HepG2 (cell line): ENCODE measurements at regions not wholly inside any gene's neighbourhood (a gene's known extent, or its start where the extent isn't known, plus 50 kb on each side); places are given as distances from the start of the nearest gene placed in this dataset.
A peak's percentile ranks its signal among the peaks of the same experiment; 100 is the strongest.

ENCODE experiments used
- ATAC-seq: fragments of 200-7000 bp; cut with Tn5 transposase; 3 replicates; pipeline ENCODE4 v1.9.1; 2020; ENCODE audit warnings: mild to moderate bottlenecking, moderate library complexity
- BruUV-seq: library from RNA; stranded (reverse); fragments of 400-500 nt; replicated peaks from 2 replicates; lab custom pipeline; 2021; lab: Mats Ljungman, UMichigan
- CTCF ChIA-PET: fragments of 300-600 bp; formaldehyde crosslinking; extraction: SDS; loops from one replicate; lab custom pipeline; 2021; ENCODE audit warnings: low total read pairs, inconsistent platforms, low intra/inter-chr PET ratio; lab: Yijun Ruan, JAX
- POLR2A ChIA-PET: fragments of 350-600 bp; sonication (Branson Sonifier 250); formaldehyde crosslinking; loops from one replicate; lab custom pipeline; 2020; ENCODE audit warnings: antibody characterized with exemption, inconsistent platforms; lab: Yijun Ruan, JAX
- DNase-seq: peaks from one replicate; pipeline ENCODE4 v3.0.0-alpha.2; 2015; ENCODE audit warnings: low spot score
- FAIRE-seq: peaks from 3 replicates; lab custom pipeline; 2011; peaks lifted over from hg19 to GRCh38; lab: Jason Lieb, UNC
- H2AFZ ChIP-seq: one replicate; pipeline ENCODE4 v1.6.1; 2011; ENCODE audit warnings: low read length, inconsistent platforms
- H3K27ac ChIP-seq: fragments of 300-600 bp; 3 replicates; pipeline ENCODE4 v1.8.0; 2011; ENCODE audit warnings: mixed run types, mild to moderate bottlenecking, mixed read lengths, low read length, inconsistent platforms; ENCODE audit not compliant: insufficient read depth; ENCODE audit errors: extremely low read length
- H3K27me3 ChIP-seq, 2 experiments: fragments of 200-600 bp in 1 of 2; 2 replicates in 1 of 2; 3 replicates in 1 of 2; pipeline versions ENCODE4 v1.6.0 to v1.8.0; 2011; ENCODE audit warnings: low read length in 2 of 2, mild to moderate bottlenecking in 2 of 2, moderate library complexity in 2 of 2, inconsistent platforms in 1 of 2; ENCODE audit not compliant: insufficient read depth in 2 of 2, control insufficient read depth in 1 of 2
- H3K36me3 ChIP-seq, 2 experiments: fragments of 200-600 bp in 1 of 2; replicated peaks in 1 of 2; 2 replicates in 1 of 2; 3 replicates in 1 of 2; pipeline versions ENCODE4 v1.5.1 to v1.8.0; 2011; ENCODE audit warnings: low read length in 2 of 2, inconsistent platforms in 1 of 2; ENCODE audit not compliant: insufficient read depth in 2 of 2, control insufficient read depth in 1 of 2
- H3K4me1 ChIP-seq: 2 replicates; pipeline ENCODE4 v1.5.1; 2012; ENCODE audit warnings: low read length, inconsistent platforms; ENCODE audit not compliant: insufficient read depth
- H3K4me2 ChIP-seq: 2 replicates; pipeline ENCODE4 v1.6.0; 2011; ENCODE audit warnings: low read depth, low read length, inconsistent platforms
- H3K4me3 ChIP-seq, 3 experiments: fragments of 200-600 bp in 1 of 3; sonication (generic), shearing (Covaris generic) in 1 of 3; replicated peaks in 1 of 3; 2 replicates each; pipeline ENCODE4 v1.5.1; 2011 to 2016; ENCODE audit warnings: low read length in 3 of 3, inconsistent platforms in 2 of 3, low read depth in 2 of 3, mild to moderate bottlenecking in 2 of 3, control low read depth in 1 of 3, mixed read lengths in 1 of 3; ENCODE audit not compliant: insufficient read depth in 1 of 3
- H3K79me2 ChIP-seq: one replicate; pipeline ENCODE4 v1.6.1; 2011; ENCODE audit warnings: low read length, inconsistent platforms; ENCODE audit not compliant: insufficient read depth
- H3K9ac ChIP-seq: 2 replicates; pipeline ENCODE4 v1.6.0; 2011; ENCODE audit warnings: mild to moderate bottlenecking, low read depth, low read length, inconsistent platforms; ENCODE audit not compliant: insufficient read depth
- H3K9me3 ChIP-seq: 2 replicates; pipeline ENCODE4 v1.5.1; 2012; ENCODE audit warnings: mild to moderate bottlenecking, low read length
- H4K20me1 ChIP-seq: 2 replicates; pipeline ENCODE4 v1.6.0; 2011; ENCODE audit warnings: inconsistent platforms, mild to moderate bottlenecking, low read length, moderate library complexity; ENCODE audit not compliant: insufficient read depth
- ARID3A ChIP-seq: IDR thresholded peaks from 2 replicates; pipeline ENCODE4 v1.6.1; 2012; ENCODE audit warnings: low read depth, low read length, improper control_type of control experiment
- CEBPB ChIP-seq: IDR thresholded peaks from 2 replicates; pipeline ENCODE4 v1.6.1; 2011; ENCODE audit warnings: low read depth, low read length, improper control_type of control experiment, borderline replicate concordance
- CERS6 ChIP-seq: sonication (generic); formaldehyde crosslinking; IDR thresholded peaks from 2 replicates; pipeline ENCODE4 v1.5.0; 2020; ENCODE audit warnings: missing genetic modification reagents
- ELF1 ChIP-seq: sonication (generic); formaldehyde crosslinking; IDR thresholded peaks from 2 replicates; pipeline ENCODE4 v1.4.0; 2020; ENCODE audit warnings: missing genetic modification reagents
- MAFG ChIP-seq: sonication (generic); formaldehyde crosslinking; IDR thresholded peaks from 2 replicates; pipeline ENCODE4 v1.5.1; 2020; ENCODE audit warnings: mild to moderate bottlenecking, missing genetic modification reagents
- ZNF639 ChIP-seq: conservative IDR thresholded peaks from 2 replicates; pipeline ENCODE4 v1.6.1; 2018; ENCODE audit warnings: missing genetic modification reagents
- ZNF674 ChIP-seq: sonication (generic); formaldehyde crosslinking; IDR thresholded peaks from 2 replicates; pipeline ENCODE4 v1.5.0; 2020; ENCODE audit warnings: low read depth, mild to moderate bottlenecking, missing genetic modification reagents
- WGBS: methylation state at CpG from one replicate; pipeline ENCODE4 v1.1.6; 2017; ENCODE audit warnings: low lambda C conversion rate; 5-methylcytosine and 5-hydroxymethylcytosine counted together
- in situ Hi-C: cut with HindIII; loops from 2 replicates; pipeline ENCODE4 v1.10.0; 2017; ENCODE audit warnings: low pct_unique_long_range_greater_than_20kb; ENCODE audit not compliant: extremely low pct_ligation_motif_present
- intact Hi-C: fragments of 100-400 bp; cut with micrococcal nuclease; formaldehyde crosslinking; loops from one replicate; pipeline ENCODE4 v1.10.0; 2022; ENCODE audit not compliant: unreplicated experiment

- ChIA-PET CTCF (no interaction called here), POLR2A (no interaction called here)
- Histone ChIP-seq H2AFZ (no peak overlapping the region), H3K9ac (no peak overlapping the region), H4K20me1 (no peaks in the 10 kb centered on the region), H3K36me3 (no peaks in the 10 kb centered on the region), H3K4me1 (no peaks in the 10 kb centered on the region), H3K27ac (no peak overlapping the region), H3K27me3 (peaks cover 0 to 6% of the 10 kb centered on the region in 2 experiments; a peak in 1 of 5 replicates), H3K4me2 (no peak overlapping the region), H3K79me2 (no peaks in the 10 kb centered on the region), H3K9me3 (no peaks in the 10 kb centered on the region), H3K4me3 (no peak overlapping the region)
- in situ Hi-C loops, result no loop called here
- ATAC-seq (no peak), DNase-seq (no peak), FAIRE-seq (no peak)
- intact Hi-C loops, result no loop called here
- no peak for TF ChIP-seq ZNF639 (CRISPR knock-in tag)
- no peak for TF ChIP-seq ARID3A
- TF ChIP-seq MAFG (CRISPR knock-in tag), result no peak
- peak; percentile 74 for TF ChIP-seq CEBPB
- no peak for TF ChIP-seq ELF1 (CRISPR knock-in tag)
- no peak for TF ChIP-seq ZNF674 (CRISPR knock-in tag)
- TF ChIP-seq CERS6 (CRISPR knock-in tag), result no peak
- 35% methylated on average over 7 of the region's 7 CpGs for WGBS
- BruUV-seq, result no TSS peak
These were observed 155.6 kb upstream of the IRS2 start for GRCh38 chr13:109941951-109942350.
